ENCODE measurements at regions not wholly inside any gene's neighbourhood (a gene's known extent, or its start where the extent isn't known, plus 50 kb on each side); places are given as distances from the start of the nearest gene placed in this dataset.

DNA sequence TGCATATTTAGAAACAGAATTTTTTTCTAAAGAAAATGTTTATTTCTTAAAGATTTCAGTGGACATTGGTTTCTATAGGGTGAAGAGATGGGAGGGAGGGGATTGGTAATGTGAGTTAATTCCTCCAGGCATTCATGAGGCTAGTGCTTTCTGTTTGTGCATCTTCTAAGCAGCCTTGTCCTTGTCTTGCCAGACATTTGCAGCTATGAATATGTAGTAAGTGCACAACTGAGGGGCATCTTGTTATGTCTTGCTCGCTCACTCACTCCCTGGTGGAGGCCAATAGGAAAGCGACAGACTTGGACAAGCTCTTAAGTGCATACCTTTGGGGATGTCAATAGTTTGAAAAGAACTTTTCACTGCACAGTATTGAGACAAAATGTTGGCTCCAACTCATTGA lies 92.5 kb upstream of the ATP10A start:
- DNase-seq (ENCODE audit: low read depth) = no peak

GRCh38 chr15:25954398-25954797 lies 91.3 kb upstream of the ATP10A start:
- no peak for DNase-seq (ENCODE audit: low read depth)

DNA sequence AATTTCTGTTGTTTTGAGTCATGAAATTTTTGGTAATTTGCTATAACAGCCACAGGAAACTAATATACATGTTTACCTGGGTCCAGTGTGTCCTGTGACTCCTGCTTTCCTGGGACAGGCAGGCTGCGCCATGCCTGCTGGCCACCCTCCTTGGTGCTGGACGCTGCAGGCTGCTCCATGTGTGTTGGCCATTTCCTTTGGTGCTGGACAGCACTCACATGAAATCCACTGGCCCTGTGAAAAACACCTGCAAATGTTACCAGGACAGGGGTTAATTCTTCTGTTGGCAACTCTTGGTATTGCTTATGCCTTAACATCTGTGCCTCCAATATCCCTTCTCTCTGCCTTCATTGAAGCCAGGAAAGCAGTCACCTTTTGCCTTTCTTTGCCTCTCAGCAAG lies 86.9 kb upstream of the ATP10A start:
- DNase-seq (ENCODE audit: low read depth) = no peak

- no peak for DNase-seq (ENCODE audit: low read depth)
Measured at GRCh38 chr15:25947323-25948314, 84.5 kb upstream of the ATP10A start.

DNA sequence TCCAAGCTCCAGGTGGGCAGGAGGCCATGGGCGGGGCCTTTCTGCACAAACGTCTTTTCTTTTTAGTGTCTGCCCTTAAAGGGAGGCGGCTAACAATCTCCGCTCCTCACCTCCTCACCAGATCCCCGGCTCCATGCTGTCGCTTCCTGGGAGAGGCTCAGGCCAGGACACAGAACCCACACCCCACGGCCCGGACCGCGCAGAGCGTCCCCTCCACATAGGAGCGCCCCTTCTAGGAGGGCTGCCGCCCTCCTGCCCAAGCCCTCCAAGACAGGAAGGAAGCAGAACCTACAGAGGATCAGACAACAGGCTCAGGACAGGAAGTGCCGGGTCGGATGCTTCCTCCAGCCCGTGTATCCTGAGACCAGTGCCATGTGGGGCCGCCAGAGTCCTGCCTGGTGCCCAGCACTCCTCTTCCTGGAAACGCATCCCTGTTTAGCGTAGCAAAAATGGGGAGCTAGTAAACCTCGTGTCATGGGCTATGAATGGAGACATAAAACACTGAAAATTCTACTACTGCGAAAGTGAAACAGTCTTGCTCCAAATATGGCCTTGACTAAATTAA lies 83.2 kb upstream of the ATP10A start:
- no peak for DNase-seq (ENCODE audit: low read depth)

DNA sequence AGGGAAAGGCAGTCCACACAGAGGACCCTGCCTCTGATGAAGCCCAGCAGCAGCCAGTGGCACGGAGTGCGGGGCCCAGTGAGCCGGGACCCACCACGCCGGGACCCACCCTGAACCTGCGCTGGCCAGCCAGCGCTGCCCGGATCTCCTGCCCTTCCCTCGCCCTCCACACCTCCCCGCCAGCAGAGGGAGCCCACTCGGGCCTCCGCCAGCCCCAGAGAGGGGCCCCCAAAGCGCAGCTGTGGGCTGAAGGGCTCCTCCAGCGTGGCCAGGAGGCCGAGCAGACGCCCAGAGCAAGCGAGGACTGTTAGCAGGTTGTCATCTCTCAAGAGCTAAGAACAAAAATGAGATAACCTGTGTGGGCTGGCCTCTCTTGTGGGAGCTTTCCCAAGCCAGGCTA lies 81.3 kb upstream of the ATP10A start:
- no peak for DNase-seq (ENCODE audit: low read depth)

DNA sequence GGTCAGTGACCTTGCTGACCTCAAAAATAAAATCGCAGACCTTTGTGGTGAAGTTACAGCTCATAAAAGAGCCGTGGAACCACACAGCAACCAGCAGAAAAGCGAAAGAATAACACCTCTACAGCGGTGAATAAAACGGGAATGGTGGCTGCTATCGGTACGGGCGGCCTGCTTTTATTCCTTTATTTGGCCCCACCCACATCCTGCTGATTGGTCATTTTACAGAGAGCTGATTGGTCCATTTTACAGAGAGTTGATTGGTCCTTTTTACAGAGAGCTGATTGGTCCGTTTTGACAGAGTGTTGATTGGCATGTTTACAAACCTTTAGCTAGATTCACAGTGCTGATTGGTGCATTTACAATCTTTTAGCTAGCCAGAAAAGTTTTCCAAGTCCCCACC lies 80.7 kb upstream of the ATP10A start:
- DNase-seq (ENCODE audit: low read depth) = no peak

GRCh38 chr15:25939122-25939521 lies 76.0 kb upstream of the ATP10A start:
- no peak for DNase-seq (ENCODE audit: low read depth)

GRCh38 chr15:25937796-25938195 lies 74.7 kb upstream of the ATP10A start:
- no peak for DNase-seq (ENCODE audit: low read depth)

DNA sequence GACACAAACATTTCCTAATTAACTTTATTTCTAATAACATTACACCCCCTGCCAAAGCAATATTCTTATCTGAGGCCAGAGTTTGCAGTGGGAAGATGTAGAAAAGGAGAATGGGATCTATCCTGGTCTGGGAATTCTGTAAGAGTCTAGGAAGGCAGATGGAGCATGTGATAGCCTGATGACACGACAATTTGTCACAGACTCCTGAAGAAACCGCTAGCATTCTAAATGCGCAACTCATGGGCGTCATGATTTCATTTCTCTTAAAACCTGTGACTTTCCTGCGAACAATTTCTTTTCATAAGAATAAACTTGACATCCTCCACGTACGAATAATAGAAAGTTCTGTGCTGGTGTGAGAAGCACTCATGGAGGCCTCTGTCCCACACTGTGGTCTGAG lies 72.9 kb upstream of the ATP10A start:
- no peak for DNase-seq (ENCODE audit: low read depth)

GRCh38 chr15:25933456-25934158 lies 70.5 kb upstream of the ATP10A start:
- peak; percentile 48 for DNase-seq (ENCODE audit: low read depth)

DNA sequence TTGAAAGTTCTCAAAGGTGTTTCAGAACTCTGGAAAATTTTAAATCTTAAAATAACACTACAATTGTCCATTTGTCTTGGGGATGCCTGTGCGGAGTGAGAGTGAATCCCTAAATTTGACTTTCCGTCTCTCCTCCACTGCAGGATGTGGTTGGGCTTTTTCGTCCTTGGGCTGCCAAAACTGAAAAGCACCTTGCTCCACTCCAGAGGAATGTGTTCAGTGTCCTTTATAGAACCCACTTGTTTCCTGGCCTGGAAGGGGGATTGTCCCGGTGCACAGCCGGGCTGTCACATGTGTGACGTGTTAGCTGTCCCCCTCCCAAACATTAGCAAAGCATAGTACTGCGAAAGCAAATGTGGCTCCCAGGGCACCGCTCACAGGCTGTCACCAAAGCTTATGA lies 69.6 kb upstream of the ATP10A start:
- no peak for DNase-seq (ENCODE audit: low read depth)

- DNase-seq (ENCODE audit: low read depth) = no peak
Measured at GRCh38 chr15:25931851-25932250, 68.7 kb upstream of the ATP10A start.

GRCh38 chr15:25930931-25931330 lies 67.8 kb upstream of the ATP10A start:
- DNase-seq (ENCODE audit: low read depth) = no peak

All from stimulated activated CD8-positive, alpha-beta memory T cell treated with anti-CD3 and anti-CD28 coated beads, Interleukin-4, amount 100 ng/mL, for 24 hours (primary cell).